Stimulated activated CD8-positive, alpha-beta memory T cell treated with anti-CD3 and anti-CD28 coated beads, Interleukin-4, amount 100 ng/mL, for 48 hours (primary cell): ENCODE measurements at regions not wholly inside any gene's neighbourhood (a gene's known extent, or its start where the extent isn't known, plus 50 kb on each side); places are given as distances from the start of the nearest gene placed in this dataset.
"Not testable (repeated sequence)": the region's sequence is repeated elsewhere in the genome, so short reads cannot be mapped to it uniquely, and the experiment has no call there.

Experiments
- DNase-seq: peaks from one replicate; pipeline ENCODE4 v3.0.0-alpha.2; 2020

DNA sequence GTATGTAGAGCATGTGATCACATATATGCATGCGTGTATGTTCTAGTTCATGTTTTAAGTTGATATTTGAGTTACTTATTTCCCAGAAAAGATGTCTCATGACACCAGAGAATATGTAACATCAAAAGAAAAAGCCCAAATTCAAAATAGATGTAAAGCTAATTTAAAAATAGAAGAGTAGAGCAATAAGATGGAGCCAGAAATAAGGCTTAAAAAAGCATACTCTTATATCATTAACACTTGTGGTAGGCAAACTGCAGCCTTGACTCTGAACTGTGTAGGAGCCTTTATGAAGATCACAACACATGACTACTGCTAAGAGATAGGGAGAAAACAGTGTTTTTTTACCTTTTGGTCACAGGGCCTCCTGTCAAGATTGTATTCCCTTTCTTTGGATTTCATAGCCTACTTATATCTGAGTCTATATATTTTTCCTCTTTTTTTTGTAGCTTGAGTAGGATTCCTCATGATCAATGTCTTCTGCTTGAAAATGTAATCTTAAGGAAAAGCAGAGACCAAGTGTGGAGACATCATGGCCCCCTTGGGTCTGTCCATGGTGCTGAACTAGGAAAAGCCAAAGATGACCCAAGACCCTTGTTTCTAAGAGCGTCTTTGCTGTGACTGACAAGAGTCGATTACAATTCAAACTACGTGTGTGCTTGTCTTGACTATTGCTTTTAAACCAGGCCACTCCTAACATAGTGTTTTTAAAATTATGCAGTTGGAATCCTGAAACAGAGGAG, 390.4 kb downstream of the SHISA9 start:
- no peak for DNase-seq

DNA sequence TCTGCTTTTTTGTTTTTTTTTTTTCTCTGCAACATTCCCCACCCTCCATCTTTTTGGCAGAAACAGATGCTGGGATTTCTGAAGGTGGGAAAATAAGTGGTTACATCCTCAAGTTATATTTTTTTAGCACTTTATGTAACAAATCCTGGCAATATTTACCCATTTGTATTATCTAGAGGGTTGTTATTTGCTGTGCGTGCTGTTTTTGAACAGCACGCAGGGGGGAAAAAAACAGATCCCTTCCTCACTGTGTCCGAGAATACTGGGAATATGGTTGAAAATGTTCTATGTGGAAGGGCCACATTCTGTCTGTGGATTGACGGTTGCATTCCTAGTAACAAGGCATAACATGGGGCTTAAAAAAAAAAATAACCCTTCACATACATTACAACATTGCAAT, 394.8 kb downstream of the SHISA9 start:
- no peak for DNase-seq

DNA sequence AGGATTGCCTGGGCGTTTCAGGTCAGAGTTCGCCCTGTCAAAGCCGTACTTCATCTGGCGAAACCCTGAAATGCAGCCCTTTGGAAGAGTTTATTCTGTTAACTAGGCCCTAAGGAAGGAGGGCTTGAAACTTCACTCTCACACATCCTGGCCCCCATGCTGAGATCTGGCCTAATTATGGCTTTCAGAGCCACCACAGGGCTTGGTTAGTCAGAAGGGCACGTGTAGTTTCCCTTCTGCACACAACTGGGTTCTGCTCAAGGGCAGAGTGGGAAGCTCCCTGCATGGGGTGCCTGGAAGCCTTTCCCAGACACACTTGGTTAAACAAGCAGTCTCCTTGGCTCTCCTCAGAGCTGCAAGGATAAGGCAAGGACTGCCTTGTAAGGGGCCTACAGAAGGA, 397.3 kb downstream of the SHISA9 start:
- no peak for DNase-seq

DNA sequence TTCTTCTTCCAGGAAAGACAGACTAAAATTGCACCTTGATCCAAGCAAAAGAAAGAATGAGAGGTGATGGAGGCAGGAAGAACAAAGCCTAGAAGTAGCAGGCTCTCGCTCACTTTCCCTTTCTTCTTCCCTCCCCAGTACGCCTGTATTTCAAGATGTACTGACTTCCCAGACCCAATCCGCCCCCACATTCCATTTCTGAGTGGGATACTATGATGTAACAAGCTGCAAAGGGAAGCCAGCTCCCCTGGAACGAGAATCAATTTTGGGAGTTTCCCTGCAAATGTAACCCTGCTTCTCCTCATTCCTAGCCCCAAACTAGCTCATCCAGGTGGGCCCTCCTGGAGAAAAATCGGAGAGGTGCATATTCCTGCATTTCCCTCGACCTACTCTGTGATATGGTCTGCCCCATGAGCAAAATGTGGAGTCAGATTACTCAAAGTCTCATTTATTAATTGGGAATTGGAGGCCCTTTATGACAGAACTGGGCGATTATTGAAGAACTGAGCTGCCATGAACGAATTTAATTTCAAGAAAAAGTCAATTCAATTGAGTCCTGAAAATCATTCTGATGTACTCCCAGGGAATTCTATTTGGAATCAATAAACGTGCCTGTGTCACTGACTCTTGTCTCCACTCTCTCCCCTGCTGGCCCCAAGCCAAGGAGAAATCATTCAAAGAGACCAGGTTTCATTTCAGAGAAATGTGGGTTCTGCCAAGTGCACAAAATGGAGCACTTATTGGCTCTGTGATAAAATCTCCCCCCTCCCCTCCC, 398.9 kb downstream of the SHISA9 start:
- DNase-seq, result no peak

DNA sequence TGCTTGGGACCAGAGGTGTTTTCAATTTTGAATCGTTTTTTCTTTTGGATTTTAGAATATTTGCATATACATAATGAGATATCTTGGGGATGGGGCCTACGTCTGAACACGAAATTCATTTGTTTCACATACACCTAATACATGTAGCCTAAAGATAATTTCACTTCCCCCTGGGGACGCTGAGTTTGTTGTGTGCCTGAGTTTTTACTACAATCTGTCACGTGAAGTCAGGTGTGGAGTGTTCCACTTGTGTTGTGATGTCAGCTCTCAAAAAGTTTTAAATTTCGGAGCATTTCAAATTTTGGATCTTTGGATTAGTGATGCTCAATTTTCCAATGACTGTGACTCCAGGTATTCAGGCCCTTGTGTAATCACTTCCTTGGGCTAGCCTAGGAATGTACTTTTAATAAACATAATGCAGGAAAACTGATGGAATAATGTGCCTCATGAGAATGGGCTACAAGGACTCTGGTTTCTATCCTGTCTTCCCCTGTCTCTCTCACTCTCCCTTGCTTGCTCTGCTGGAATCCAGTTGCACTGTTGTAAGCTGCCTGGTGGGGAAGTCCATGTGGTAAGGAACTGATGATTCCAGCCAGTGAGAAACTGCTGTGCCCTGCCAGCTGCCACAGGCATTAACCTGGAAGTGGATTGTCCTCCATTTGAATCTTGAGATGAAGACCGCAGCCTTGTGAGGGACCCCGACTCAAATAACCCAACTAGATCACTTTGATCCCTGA, 403.8 kb downstream of the SHISA9 start:
- DNase-seq, result no peak

DNA sequence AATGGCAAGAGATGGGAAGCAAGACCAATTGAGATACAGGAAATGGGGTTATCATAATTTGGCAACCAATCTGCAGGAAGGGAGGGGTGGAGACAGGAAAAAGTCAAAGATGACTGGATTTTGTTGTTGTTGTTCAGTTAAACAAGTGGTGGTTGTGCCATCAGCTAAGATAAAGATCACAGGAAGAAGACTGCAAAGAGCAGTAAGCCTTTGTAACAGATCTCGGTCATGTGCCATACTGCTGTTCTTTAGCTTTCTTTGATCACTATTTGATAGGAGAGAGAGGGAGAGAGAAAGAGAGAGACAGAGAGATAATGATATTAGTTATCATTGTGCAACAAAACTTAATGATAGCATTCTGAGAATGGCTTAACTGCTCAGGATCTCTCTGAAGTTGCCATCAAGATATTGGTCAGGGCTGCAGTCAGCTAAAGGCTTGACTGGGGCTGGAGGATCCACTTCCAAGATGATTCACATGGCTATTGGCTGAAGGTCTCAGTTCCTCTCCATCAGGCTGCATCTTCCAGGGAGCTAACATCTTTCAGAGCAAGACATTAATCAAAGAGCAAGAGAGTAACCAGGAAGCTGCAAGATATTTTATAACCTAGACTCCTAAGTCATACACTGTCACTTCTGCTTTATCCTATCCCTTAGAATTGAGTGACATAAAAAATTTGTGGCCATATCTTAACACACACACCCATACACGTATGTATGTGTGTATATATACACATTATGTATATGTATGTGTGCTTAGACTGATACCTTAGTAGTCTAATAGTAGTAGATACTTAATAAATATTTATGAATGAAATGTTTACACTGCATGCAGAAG, 405.0 kb downstream of the SHISA9 start:
- DNase-seq, result no peak

DNA sequence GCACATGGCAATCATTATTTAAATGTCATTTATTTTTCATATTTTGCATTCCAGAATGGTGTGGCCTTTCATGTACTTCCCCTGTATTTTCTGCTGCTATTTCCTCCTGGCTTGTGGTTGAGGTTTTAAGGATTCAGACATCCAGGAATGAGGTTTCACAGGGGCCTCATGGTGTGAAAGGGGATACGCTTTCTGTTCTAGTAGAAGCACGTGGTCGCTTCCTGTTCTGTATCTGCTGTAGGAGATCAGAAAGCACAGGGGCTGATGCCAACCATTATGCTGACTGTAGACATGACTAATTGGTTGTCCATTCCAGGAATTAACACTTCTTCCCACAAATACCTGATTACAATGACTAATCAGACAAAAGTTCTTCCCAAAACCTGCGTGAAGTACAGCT, 405.9 kb downstream of the SHISA9 start:
- no peak for DNase-seq

DNA sequence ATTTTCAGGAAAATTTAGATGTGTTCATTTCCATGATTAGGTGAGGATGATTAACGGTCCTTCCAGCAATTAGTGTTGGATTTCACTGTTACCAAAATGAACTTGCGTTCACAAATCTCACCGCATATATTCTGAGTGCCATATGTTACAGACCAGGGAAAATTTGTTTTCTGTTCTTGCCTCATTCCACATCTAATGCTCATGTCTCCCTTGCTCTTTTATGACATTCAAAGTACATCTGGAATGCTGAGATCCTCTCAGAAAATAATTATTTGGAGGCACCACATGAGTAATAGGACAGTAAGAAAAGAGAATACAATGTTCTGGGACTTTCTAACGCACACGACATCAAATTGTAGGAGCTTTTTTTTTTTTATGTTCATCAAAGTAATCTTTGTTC, 406.5 kb downstream of the SHISA9 start:
- DNase-seq, result no peak

DNA sequence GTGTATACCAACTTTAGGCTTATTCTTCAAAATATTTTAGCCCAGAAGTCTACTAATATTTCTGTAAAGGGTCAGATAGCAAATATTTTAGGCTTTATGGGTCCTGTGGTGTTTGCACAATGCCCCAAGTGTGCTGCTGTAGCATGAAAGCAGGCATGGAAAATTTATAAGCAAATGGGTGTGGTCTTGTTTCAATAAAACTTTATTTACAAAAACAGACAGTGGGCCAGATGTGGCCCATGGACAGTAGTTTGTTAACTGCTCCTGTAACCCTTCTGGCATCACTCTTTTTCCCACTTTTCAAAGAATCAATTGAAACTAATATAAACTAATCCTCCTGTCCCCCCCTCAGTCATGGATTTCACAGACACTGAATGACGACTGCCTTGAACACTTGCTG, 410.7 kb downstream of the SHISA9 start:
- DNase-seq, result no peak

DNA sequence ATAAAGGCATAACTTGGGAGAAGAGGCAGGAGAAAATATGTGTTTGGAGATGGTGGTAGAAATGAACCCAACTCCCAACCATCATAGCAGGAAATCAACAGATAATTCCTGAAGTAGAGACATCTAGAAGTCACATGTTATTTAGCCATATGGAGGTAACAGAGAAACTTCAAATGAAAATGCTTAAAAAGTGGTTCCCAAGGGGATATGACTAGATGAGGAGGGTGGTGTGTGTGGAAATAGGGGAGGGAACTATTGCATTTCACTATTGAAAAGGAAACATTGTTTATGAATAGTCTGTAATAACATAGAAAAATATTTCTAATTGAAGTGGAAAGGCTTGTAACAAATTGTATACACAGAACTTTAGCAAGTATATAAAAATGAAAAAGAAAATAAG, 412.0 kb downstream of the SHISA9 start:
- no peak for DNase-seq

DNA sequence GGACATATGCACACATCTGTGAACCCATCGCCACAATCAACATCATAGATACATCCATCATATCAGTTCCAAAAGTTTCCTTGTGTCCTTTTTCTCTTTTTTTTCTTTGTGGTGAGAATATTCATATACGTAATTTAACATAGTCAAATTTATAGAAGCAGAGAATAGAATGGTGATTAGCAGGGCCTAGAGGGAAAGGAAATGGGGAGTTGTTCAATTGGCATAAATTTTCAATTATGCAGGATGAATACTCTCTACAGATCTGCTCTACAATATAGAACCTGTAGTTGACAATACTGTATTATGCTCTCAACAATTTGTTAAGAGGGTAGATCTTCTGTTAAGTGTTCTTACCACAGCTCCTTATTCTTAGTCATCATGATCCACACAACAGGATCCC, 413.2 kb downstream of the SHISA9 start:
- DNase-seq, result no peak

DNA sequence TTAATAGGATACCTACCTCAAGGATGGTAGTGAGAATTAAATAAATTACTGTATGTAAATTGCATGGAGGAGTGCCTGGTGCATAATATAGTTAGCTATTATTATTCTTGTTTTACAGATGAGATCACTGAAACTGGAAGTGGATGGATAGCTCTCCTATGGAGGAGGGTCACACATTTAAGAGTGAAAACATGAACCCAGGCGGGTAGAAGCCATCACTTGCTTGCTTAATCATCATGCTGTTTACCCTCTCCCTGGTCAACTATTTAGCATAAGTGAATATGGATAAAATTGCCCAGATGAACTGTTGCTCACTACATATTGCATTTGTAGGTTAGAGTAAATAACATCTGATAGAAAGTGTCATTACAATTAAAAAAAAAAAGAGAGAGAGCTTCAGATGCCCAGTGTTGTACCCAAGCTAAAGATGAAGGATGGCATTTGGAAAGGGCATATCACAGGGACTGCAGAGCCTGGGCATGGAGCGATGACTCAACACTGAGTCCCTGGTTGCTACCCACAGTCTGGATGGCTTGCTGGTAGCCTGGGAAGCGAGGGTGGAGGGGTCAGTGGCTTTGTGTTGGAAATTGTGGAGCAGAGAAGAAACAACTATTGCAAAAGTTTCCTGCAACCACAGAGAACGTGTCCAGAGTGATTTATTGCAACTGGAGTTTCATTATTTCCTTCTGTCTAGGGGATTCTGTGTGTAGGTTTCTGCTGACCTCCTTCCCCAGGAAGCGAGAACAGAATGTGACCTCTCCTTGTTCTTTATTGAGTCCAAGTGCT, 414.4 kb downstream of the SHISA9 start:
- no peak for DNase-seq

DNA sequence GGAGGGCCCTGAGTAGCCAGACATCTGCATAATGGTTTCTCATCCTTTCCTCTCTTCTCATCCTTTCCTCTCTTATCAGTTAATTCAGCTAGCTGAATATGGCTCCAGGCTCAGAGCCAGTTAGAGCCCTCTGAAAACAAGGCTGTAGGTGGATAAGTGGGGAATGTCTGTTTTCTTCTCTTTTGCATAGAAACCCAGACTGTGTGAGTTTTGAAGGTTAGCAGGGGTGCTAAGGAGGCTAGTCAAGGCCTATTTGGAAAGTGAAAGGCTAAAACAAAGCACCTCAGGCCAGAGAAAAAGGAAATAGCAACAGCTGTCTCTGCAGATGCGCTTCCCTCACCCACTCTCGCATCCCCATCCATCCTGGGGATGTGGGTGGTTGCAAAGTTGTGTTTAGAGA, 420.9 kb downstream of the SHISA9 start:
- no peak for DNase-seq

DNA sequence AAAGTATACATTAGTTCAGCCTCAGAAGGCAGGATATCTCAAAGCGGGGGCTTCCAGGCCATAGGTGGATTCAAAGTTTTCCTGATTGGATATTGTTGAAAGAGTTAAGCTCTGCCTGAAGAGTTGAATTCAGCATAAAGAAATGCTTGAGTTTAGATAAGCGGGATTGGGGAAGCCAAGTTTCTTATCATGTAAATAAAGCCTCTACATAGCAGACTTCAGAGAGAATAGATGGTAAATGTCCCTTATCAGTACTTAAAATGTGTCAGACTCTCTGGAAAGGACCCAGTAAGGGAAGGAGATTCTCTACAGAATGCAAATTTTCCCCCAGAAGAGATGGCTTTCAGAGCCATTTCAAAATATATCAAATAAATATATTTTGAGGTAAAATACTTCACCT, 423.5 kb downstream of the SHISA9 start:
- no peak for DNase-seq

DNA sequence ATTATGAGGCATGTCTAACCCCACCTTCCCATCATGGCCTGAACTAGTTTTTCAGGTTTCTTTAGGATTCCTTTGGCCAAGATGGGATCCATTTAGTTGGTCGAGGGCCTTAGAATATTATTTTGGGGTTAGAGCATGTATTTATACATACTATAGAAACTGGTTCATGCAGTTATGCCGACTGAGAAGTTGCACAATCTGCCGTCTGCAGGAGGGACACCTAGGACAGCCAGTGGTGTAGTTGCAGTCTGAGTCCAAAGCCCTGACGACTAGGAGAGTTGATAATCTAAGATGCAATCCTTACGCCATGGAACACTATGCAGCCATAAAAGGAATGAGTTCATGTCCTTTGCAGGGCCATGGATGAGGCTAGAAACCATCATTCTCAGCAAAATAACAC, 424.0 kb downstream of the SHISA9 start:
- DNase-seq, result no peak

DNA sequence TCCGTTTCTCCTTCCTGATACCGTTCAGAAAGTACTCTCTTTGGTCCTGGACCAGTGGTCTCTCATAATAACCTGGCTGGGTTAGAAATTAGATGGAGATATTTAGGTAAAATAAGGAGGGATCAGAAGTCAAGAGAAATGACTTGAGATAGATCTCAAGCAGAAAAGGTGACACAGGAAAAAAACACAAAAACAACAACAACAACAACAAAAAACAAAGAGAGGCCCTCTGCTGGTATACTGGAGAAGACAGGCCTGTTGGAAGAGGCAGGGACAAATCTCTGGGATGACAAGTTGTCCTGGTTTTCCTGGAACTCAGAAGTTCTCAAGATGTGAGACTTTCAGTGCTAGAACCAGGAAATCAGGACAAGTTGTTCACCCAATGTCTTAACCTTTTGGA, 430.5 kb downstream of the SHISA9 start:
- no peak for DNase-seq

DNA sequence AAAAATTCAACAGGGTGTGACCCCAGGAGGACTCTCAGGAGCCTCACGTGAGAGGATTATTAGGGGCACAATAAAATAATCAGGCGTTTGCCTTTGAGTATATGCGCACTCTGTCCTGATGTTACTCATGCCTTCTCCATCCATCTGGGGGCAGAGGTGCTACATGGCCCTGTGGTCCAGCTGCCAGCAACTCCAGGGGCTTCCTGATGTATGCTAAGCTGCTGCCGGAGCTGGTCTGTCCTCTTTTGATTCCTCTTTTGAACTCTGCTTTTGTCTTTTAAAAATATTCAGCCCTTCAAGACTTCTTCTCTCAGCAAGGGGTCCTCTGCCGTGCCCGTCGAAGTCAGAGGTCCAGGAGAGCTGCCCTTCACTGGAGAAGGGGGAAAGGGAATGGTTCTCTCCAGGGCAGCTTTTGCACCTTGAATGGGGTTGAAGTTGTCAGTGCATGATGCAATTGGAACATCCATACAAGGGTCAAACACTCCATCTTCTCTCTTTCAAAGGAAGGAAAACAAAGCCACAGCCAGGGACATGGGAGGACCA, 431.4 kb downstream of the SHISA9 start:
- no peak for DNase-seq

DNA sequence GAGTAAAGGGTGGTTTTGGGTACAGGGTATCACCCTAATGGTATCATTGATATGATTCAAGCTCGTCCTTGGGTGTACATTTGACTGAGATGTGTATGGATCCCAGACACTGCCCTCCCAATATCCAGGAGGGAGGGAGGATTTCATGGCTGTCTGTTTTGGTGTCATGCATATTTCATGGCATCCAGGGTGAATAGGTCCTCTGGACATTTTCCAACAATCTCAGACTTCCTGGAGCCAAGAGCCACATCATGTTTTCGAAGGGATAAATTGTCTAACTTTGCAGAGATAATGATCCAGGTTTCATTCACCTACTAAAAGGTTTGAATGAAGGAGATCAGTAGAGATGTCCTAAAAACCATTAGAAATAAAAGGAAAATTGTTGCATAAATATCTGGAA, 431.9 kb downstream of the SHISA9 start:
- no peak for DNase-seq

DNA sequence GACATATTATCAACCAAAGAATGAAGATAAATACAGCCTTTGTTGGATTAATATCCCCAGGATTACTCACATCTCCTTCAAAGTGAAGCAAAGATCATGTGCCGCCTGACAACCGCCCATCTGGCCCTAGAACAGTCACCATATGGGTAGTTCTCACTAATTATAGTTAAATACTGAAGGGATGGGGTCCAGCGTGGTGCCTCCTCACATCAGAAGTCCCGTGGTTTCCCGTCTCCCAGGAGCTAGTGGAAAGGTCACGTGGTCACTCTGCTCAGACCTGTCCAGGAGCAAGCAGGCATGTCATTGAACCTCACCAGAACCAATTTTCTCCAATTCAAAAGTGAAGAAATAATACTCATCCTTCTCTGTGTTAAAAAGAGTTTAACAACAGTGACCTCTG, 434.5 kb downstream of the SHISA9 start:
- no peak for DNase-seq

DNA sequence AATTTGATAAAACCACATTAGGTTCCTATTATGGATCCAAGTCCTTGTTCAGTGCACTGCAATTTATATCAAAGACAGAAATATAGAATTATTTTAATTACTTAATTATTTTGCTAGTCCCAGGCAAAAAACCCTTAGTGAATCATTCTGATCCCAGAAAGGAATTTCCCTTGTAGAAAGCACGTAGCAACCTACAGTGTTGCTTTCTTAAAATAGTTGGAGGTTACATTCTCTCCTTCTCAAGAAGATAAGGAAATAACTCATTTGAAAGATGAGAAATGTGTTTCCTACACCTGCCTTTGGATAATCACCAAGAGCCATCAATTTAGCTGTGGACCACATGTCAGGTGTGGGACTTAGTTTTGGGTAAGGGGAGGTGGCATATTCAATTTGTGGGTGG, 434.9 kb downstream of the SHISA9 start:
- DNase-seq, result no peak

DNA sequence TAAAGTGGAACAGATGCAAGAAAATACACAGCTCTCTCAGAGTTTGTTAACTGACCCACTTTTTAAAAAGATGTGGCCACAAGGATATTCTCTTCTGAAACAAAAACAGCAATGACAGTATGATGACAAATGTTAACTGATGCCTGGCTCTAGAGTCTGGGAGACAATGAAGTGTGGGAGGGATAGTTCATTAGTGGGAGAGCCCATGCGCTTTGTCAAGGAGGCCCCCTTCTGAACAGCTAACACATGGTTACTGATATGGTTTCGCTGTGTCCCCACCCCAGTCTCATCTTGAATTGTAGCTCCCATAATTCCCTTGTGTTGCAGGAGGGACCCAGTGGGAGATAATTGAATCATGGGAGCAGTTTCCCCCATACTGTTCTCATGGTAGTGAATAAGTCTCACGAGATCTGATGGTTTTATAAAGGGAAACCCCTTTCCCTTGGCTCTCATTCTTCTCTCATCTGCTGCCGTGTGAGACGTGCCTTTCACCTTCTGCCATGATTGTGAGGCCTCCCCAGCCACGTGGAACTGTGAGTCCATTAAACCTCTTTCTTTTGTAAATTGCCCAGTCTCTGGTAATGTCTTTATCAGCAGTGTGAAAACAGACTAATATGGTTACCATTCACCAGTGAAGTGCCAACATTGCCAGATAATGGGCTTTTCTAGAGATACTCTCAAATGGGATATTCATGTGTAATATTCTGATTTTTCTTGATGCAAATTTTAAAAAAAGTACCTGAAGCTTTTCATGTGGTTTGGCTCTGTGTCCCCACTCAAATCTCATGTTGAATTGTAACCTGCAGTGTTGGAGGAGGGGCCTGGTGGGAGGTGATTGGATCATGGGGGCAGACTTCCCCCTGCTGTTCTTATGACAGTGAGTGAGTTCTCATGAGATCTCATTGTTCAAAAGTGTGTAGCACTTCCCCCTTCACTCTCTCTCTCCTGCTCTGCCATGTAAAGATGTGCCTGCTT, 435.8 kb downstream of the SHISA9 start:
- not testable (repeated sequence) for DNase-seq
